HEK293 (cell line): ENCODE measurements at regions not wholly inside any gene's neighbourhood (a gene's known extent, or its start where the extent isn't known, plus 50 kb on each side); places are given as distances from the start of the nearest gene placed in this dataset.

Experiments
- CTCF ChIP-seq: fragments of 450-650 bp; formaldehyde crosslinking; IDR thresholded peaks from 2 replicates; pipeline ENCODE4 v1.5.1; 2016; ENCODE audit warnings: missing biosample characterization, missing genetic modification characterization
- PRDM1 ChIP-seq: fragments of 450-650 bp; formaldehyde crosslinking; IDR thresholded peaks from 2 replicates; pipeline ENCODE4; 2016; ENCODE audit warnings: missing biosample characterization, missing genetic modification characterization
- ZEB2 ChIP-seq: fragments of 450-650 bp; formaldehyde crosslinking; IDR thresholded peaks from 2 replicates; pipeline ENCODE4 v1.5.1; 2016; ENCODE audit warnings: missing biosample characterization, missing genetic modification characterization
- ZNF202 ChIP-seq: fragments of 450-650 bp; formaldehyde crosslinking; IDR thresholded peaks from 2 replicates; pipeline ENCODE4 v1.5.1; 2016; ENCODE audit warnings: missing biosample characterization, missing genetic modification characterization, borderline replicate concordance
- ZNF248 ChIP-seq: fragments of 450-650 bp; formaldehyde crosslinking; IDR thresholded peaks from 2 replicates; pipeline ENCODE4 v1.5.1; 2017; ENCODE audit warnings: missing biosample characterization, missing genetic modification characterization
- ZNF629 ChIP-seq: fragments of 450-650 bp; formaldehyde crosslinking; IDR thresholded peaks from 2 replicates; pipeline ENCODE4 v1.5.1; 2017; ENCODE audit warnings: missing biosample characterization, missing genetic modification characterization

DNA sequence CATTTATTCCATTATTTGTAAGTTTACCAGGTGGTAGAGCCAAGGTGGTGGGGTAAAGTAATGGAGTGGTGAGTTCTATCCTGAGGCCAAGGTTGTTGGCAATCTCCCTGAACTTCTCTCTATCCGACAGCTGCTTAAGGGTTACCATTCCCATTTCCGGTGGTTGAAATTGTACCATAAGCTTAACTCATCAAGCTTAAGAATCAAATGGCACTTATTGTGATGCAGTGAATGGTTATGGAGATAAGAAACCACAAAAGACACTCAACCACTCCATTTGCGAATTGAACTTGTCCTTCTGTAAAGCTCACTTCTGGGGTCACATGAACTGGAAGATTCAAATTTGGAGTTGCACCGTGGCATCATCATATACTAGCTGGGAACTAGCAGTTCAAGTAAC, 287.4 kb upstream of the SLCO3A1 start:
- TF ChIP-seq ZNF248 (tag by site-specific recombination) (no peak), ZNF202 (tag by site-specific recombination) (no peak), CTCF (no peak), ZEB2 (tag by site-specific recombination) (no peak), PRDM1 (tag by site-specific recombination) (no peak), ZNF629 (tag by site-specific recombination) (no peak)
